HG03045 (cell line): ENCODE measurements at regions not wholly inside any gene's neighbourhood (a gene's known extent, or its start where the extent isn't known, plus 50 kb on each side); places are given as distances from the start of the nearest gene placed in this dataset.

Source experiments
- ATAC-seq: cut with Tn5 transposase; IDR thresholded peaks from one replicate; pipeline ENCODE4 v1.9.1; 2021; ENCODE audit warnings: mild to moderate bottlenecking, moderate library complexity; ENCODE audit not compliant: unreplicated experiment

- ATAC-seq: no peak
These were observed 109.2 kb upstream of the PCDH18 start for GRCh38 chr4:137641544-137641943.

- ATAC-seq: no peak
These were observed 108.5 kb upstream of the PCDH18 start for GRCh38 chr4:137640838-137641158.

GRCh38 chr4:137640156-137640837, 108.0 kb upstream of the PCDH18 start:
- no peak for ATAC-seq

- ATAC-seq: no peak
These were observed 106.6 kb upstream of the PCDH18 start for GRCh38 chr4:137638934-137639333.

- ATAC-seq: no peak
These were observed 103.3 kb upstream of the PCDH18 start for GRCh38 chr4:137635601-137636000.

- no peak for ATAC-seq
These were observed 102.8 kb upstream of the PCDH18 start for GRCh38 chr4:137635108-137635507.

GRCh38 chr4:137632842-137633241, 100.5 kb upstream of the PCDH18 start:
- no peak for ATAC-seq

GRCh38 chr4:137631605-137632004, 99.3 kb upstream of the PCDH18 start:
- ATAC-seq: no peak

GRCh38 chr4:137630252-137630651, 98.0 kb upstream of the PCDH18 start:
- ATAC-seq: no peak

GRCh38 chr4:137627739-137628460, 95.6 kb upstream of the PCDH18 start:
- ATAC-seq: no peak

- ATAC-seq: no peak
These were observed 94.8 kb upstream of the PCDH18 start for GRCh38 chr4:137626942-137627738.

- ATAC-seq: no peak
These were observed 90.7 kb upstream of the PCDH18 start for GRCh38 chr4:137623013-137623412.

GRCh38 chr4:137621056-137621455, 88.8 kb upstream of the PCDH18 start:
- no peak for ATAC-seq

- ATAC-seq: no peak
These were observed 82.2 kb upstream of the PCDH18 start for GRCh38 chr4:137614491-137614890.

GRCh38 chr4:137611998-137612700, 79.9 kb upstream of the PCDH18 start:
- ATAC-seq: no peak

GRCh38 chr4:137610960-137611359, 78.7 kb upstream of the PCDH18 start:
- no peak for ATAC-seq

- no peak for ATAC-seq
These were observed 77.6 kb upstream of the PCDH18 start for GRCh38 chr4:137609718-137610430.

- no peak for ATAC-seq
These were observed 75.8 kb upstream of the PCDH18 start for GRCh38 chr4:137608085-137608484.

- ATAC-seq: no peak
These were observed 70.1 kb upstream of the PCDH18 start for GRCh38 chr4:137602436-137602835.

- ATAC-seq: no peak
These were observed 69.6 kb upstream of the PCDH18 start for GRCh38 chr4:137601934-137602333.

GRCh38 chr4:137599734-137600133, 67.4 kb upstream of the PCDH18 start:
- ATAC-seq: no peak
